ENCODE measurements at regions not wholly inside any gene's neighbourhood (a gene's known extent, or its start where the extent isn't known, plus 50 kb on each side); places are given as distances from the start of the nearest gene placed in this dataset.

GRCh38 chr20:43255877-43256276 lies 66.2 kb upstream of the PTPRT start:
- DNase-seq (ENCODE audit: low read depth) = no peak
- TF ChIP-seq CTCF (IDR thresholded peaks at IDR 0.05; ENCODE audit: insufficient read depth, low read length) = no peak
- H3K4me3 ChIP-seq (ENCODE audit: low read depth, low read length) = no peak overlapping the region

GRCh38 chr20:43252761-43253160 lies 63.1 kb upstream of the PTPRT start:
- no peak for DNase-seq (ENCODE audit: low read depth)
- no peak overlapping the region for H3K4me3 ChIP-seq (ENCODE audit: low read depth, low read length)
- TF ChIP-seq CTCF (IDR thresholded peaks at IDR 0.05; ENCODE audit: insufficient read depth, low read length) = no peak

- no peak for TF ChIP-seq CTCF (IDR thresholded peaks at IDR 0.05; ENCODE audit: insufficient read depth, low read length)
- H3K4me3 ChIP-seq (ENCODE audit: low read depth, low read length) = no peak overlapping the region
- DNase-seq (ENCODE audit: low read depth) = no peak
These were observed 58.6 kb upstream of the PTPRT start for GRCh38 chr20:43248341-43248740.

GRCh38 chr20:43247361-43247760 lies 57.7 kb upstream of the PTPRT start:
- DNase-seq (ENCODE audit: low read depth) = no peak
- H3K4me3 ChIP-seq (ENCODE audit: low read depth, low read length) = no peak overlapping the region
- no peak for TF ChIP-seq CTCF (IDR thresholded peaks at IDR 0.05; ENCODE audit: insufficient read depth, low read length)

- no peak for DNase-seq (ENCODE audit: low read depth)
- no peak for TF ChIP-seq CTCF (IDR thresholded peaks at IDR 0.05; ENCODE audit: insufficient read depth, low read length)
- H3K4me3 ChIP-seq (ENCODE audit: low read depth, low read length) = no peak overlapping the region
These were observed 54.9 kb upstream of the PTPRT start for GRCh38 chr20:43244647-43245046.

- no peak overlapping the region for H3K4me3 ChIP-seq (ENCODE audit: low read depth, low read length)
- TF ChIP-seq CTCF (IDR thresholded peaks at IDR 0.05; ENCODE audit: insufficient read depth, low read length) = peak; percentile 33
- no peak for DNase-seq (ENCODE audit: low read depth)
These were observed 54.1 kb upstream of the PTPRT start for GRCh38 chr20:43243672-43244269.

GRCh38 chr20:43241057-43241702 lies 51.5 kb upstream of the PTPRT start:
- H3K4me3 ChIP-seq (ENCODE audit: low read depth, low read length) = no peak overlapping the region
- DNase-seq (ENCODE audit: low read depth) = no peak
- no peak for TF ChIP-seq CTCF (IDR thresholded peaks at IDR 0.05; ENCODE audit: insufficient read depth, low read length)
